Cardiac fibroblast (primary cell): ENCODE measurements at regions not wholly inside any gene's neighbourhood (a gene's known extent, or its start where the extent isn't known, plus 50 kb on each side); places are given as distances from the start of the nearest gene placed in this dataset.
"Not testable (repeated sequence)": the region's sequence is repeated elsewhere in the genome, so short reads cannot be mapped to it uniquely, and the experiment has no call there.

Source experiments
- DNase-seq, 2 donors: peaks; one replicate each; pipeline versions ENCODE4 v3.0.0 to v3.0.0-alpha.2; 2010; ENCODE audit warnings: low read depth in 2 of 2
- H3K4me3 ChIP-seq, 2 donors: replicated peaks in 1 of 2; 1 replicate in 1 of 2; 2 replicates in 1 of 2; pipeline ENCODE4 v1.5.1; 2011; ENCODE audit warnings: low read depth in 2 of 2, low read length in 2 of 2, mild to moderate bottlenecking in 2 of 2, moderate library complexity in 1 of 2
- TF ChIP-seq, protein P1 (sequence below): IDR thresholded peaks from one replicate; pipeline ENCODE4 v1.5.1; 2011; ENCODE audit warnings: low read depth, mild to moderate bottlenecking, low read length, inconsistent platforms

GRCh38 chr17:77049440-77049839 lies 91.3 kb upstream of the SEC14L1 start:
- H3K4me3 ChIP-seq, result no peak overlapping the region
- no peak for DNase-seq
- TF ChIP-seq, protein P1, sequence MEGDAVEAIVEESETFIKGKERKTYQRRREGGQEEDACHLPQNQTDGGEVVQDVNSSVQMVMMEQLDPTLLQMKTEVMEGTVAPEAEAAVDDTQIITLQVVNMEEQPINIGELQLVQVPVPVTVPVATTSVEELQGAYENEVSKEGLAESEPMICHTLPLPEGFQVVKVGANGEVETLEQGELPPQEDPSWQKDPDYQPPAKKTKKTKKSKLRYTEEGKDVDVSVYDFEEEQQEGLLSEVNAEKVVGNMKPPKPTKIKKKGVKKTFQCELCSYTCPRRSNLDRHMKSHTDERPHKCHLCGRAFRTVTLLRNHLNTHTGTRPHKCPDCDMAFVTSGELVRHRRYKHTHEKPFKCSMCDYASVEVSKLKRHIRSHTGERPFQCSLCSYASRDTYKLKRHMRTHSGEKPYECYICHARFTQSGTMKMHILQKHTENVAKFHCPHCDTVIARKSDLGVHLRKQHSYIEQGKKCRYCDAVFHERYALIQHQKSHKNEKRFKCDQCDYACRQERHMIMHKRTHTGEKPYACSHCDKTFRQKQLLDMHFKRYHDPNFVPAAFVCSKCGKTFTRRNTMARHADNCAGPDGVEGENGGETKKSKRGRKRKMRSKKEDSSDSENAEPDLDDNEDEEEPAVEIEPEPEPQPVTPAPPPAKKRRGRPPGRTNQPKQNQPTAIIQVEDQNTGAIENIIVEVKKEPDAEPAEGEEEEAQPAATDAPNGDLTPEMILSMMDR, result no peak

- not testable (repeated sequence) for DNase-seq, H3K4me3 ChIP-seq
Observed at GRCh38 chr17:77050901-77051300, 89.9 kb upstream of the SEC14L1 start.

GRCh38 chr17:77054936-77055335 lies 85.8 kb upstream of the SEC14L1 start:
- no peak overlapping the region for H3K4me3 ChIP-seq

DNA sequence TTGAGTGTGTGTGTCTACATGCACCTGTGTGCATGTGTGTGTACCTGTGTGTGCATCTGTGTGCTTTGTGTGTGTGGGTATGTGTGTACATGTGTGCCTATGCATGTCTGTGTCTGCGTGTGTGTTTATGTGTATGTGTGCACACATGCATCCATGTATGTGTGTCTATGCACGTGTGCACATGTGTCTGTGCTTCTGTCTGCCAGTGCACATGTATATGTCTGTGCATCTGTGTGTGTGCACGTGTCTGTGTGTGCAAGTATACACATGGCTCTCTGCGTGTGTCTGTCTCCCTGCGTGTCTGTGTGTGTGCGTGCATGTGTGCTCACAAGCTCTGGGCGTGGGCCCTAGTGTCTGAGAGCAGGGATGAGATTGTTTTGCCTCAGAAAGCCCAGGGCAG lies 85.3 kb upstream of the SEC14L1 start:
- no peak for DNase-seq
- TF ChIP-seq, protein P1, result no peak
- H3K4me3 ChIP-seq, result no peak overlapping the region

More at GRCh38 chr17:77054936-77055335, 85.8 kb upstream of the SEC14L1 start:
- TF ChIP-seq, protein P1, result no peak
- no peak for DNase-seq

- TF ChIP-seq, protein P1, result no peak
- no peak overlapping the region for H3K4me3 ChIP-seq
- no peak for DNase-seq
Observed at GRCh38 chr17:77058016-77058415, 82.8 kb upstream of the SEC14L1 start.

DNA sequence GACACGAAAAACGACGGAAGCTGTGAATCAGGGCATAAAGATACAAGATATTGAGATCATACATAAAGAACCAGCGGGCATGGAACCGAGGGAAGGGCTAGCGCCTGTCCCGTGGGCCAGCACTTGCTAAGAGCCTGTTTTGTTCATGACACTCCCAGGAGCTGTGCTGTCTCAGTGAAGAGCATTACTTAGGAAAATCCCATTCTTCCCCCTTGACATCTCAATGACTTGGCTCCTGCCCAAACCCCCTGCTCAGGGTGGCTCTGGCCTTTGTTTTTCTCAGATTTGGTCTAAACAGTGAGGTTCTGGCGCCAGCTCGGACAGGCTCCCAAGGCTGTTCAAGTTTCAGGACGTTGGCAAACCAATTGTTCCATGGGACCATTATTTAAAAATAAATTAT lies 79.1 kb upstream of the SEC14L1 start:
- H3K4me3 ChIP-seq, result no peak overlapping the region
- no peak for DNase-seq
- TF ChIP-seq, protein P1, result no peak

- TF ChIP-seq, protein P1, result no peak
- no peak overlapping the region for H3K4me3 ChIP-seq
- no peak for DNase-seq
Observed at GRCh38 chr17:77064598-77064997, 76.2 kb upstream of the SEC14L1 start.
